ENCODE measurements at regions not wholly inside any gene's neighbourhood (a gene's known extent, or its start where the extent isn't known, plus 50 kb on each side); places are given as distances from the start of the nearest gene placed in this dataset.

DNA sequence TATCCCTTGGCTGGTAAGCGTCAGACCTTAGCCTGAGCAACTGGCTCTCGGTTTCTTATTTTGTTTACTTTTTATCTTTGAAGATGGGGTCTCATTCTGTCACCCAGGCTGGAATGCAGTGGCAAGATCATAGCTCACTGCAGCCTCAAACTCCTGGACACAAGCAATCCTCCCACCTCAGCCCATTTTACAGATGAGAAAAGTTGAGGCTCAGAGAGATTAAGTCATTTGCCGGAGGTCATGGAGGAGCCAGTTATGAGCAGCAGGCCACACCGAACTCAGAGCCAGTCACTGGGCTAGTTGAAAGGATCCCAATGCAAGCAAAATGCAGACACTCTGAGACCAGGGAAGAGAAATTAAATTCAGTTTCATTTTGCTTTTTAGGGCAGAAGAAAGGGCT, 293.6 kb downstream of the SHQ1 start:
- Mint-ChIP-seq H3K4me3 (no peak overlapping the region), H3K27me3 (ENCODE audit: low read depth) (no peaks in the 10 kb centered on the region), H3K36me3 (no peaks in the 10 kb centered on the region), H3K4me1 (no peaks in the 10 kb centered on the region), H3K27ac (no peak overlapping the region), H3K9me3 (peaks cover 21% of the 10 kb centered on the region)
- TF ChIP-seq, protein P1, sequence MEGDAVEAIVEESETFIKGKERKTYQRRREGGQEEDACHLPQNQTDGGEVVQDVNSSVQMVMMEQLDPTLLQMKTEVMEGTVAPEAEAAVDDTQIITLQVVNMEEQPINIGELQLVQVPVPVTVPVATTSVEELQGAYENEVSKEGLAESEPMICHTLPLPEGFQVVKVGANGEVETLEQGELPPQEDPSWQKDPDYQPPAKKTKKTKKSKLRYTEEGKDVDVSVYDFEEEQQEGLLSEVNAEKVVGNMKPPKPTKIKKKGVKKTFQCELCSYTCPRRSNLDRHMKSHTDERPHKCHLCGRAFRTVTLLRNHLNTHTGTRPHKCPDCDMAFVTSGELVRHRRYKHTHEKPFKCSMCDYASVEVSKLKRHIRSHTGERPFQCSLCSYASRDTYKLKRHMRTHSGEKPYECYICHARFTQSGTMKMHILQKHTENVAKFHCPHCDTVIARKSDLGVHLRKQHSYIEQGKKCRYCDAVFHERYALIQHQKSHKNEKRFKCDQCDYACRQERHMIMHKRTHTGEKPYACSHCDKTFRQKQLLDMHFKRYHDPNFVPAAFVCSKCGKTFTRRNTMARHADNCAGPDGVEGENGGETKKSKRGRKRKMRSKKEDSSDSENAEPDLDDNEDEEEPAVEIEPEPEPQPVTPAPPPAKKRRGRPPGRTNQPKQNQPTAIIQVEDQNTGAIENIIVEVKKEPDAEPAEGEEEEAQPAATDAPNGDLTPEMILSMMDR (IDR thresholded peaks at IDR 0.05; ENCODE audit: unreplicated experiment): no peak
- no peak for DNase-seq (ENCODE audit: low spot score in 2 of 2, unreplicated experiment in 2 of 2)

DNA sequence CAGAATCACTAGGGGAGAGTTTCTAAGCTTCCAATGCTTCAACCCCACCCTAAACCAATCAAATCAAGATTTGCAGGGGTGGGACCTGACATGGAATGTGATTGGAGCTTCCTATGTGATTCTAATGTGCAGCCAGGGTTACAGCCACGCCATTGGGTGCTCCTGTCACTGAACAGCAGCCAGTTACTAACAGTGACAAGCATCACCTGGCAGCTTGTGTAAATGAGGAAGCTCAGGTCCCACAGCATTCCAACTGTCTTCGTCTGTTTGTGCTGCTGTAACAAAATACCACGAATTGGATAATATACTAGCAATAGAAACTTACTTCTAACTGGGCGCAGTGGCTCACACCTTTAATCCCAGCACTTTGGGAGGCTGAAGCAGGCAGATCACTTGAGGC, 294.9 kb downstream of the SHQ1 start:
- H3K27ac Mint-ChIP-seq: no peak overlapping the region
- H3K9me3 Mint-ChIP-seq: peaks cover 16% of the 10 kb centered on the region
- no peaks in the 10 kb centered on the region for H3K4me1 Mint-ChIP-seq
- no peak for DNase-seq (ENCODE audit: low spot score in 2 of 2, unreplicated experiment in 2 of 2)
- no peaks in the 10 kb centered on the region for H3K36me3 Mint-ChIP-seq
- no peak overlapping the region for H3K4me3 Mint-ChIP-seq
- TF ChIP-seq, protein P1 (IDR thresholded peaks at IDR 0.05; ENCODE audit: unreplicated experiment): no peak
- H3K27me3 Mint-ChIP-seq (ENCODE audit: low read depth): no peaks in the 10 kb centered on the region

DNA sequence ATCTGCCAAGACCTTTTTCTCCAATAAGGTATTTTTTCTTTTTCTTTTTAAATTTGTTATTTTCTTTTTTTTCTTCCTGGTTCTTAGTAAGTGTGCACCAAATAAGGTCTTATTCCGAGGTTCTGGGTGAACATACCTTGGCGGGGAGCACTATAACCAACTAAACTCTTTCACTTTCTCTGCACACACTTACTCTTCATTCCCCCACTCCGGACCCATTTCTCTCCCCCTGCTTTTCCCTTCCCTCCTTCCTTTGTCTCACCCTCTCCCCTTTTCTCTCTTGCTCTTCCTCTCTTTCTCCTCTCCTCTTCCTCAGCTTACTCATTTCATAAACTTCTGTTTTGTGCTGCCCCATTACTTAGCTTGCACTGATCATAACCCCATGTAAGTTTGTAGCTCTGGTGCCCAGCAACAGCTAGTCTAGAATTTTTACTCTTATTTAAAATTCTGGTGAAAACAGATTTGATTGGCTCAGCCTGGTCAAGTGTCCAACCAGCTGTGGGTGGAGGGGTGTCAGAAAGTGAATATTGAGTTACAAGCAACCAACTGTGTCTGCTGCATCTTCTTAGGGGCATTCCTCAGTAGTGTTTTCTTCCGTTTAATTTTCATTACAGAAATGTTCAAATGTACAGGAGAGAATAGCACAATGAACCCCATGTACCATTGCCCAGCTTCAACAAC, 297.5 kb downstream of the SHQ1 start:
- no peaks in the 10 kb centered on the region for H3K9me3 Mint-ChIP-seq
- no peaks in the 10 kb centered on the region for H3K4me1 Mint-ChIP-seq
- no peaks in the 10 kb centered on the region for H3K27me3 Mint-ChIP-seq (ENCODE audit: low read depth)
- TF ChIP-seq, protein P1 (IDR thresholded peaks at IDR 0.05; ENCODE audit: unreplicated experiment): no peak
- H3K36me3 Mint-ChIP-seq: no peaks in the 10 kb centered on the region
- no peak overlapping the region for H3K4me3 Mint-ChIP-seq
- DNase-seq (ENCODE audit: low spot score in 2 of 2, unreplicated experiment in 2 of 2): no peak
- H3K27ac Mint-ChIP-seq: no peak overlapping the region

DNA sequence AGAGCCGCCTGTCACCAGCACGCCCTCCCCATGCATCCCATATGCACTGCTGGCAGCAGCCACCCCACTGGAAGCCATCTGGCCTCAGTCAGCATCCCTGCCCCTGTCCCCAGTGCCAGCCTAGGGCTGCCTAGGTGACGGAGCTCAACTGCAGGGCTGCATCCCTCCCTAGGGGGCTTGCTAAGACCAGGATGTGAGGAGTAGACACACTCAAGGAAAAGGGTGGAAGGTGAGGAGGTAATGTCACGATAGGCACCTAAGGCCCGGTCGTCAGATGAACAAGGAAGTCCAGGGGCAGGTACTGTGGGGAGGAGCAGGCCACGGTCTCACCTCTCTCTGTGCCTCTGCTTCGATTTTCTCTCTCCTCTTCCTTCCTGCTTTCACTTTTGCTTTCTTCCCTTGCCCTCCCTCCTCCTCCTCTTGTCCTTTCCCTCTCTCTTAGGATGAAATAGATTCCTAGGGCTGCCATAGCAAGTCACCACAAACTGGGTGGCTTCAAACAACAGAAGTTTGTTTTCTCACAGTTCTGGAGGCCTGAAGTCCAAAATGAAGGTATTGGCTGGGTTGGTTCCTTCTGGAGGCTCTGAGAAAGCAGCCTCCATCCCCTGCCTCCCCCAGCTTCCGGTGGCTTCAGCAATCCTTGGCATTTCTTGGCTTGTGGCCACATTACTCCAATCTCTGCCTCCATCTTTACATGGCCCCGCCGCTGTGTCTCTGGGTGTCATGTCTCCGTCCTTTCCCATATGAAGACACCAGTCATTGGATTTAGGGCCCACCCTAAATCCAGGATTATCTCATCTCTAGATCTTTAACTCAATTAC, 298.3 kb downstream of the SHQ1 start:
- Mint-ChIP-seq H3K27me3 (ENCODE audit: low read depth) (no peaks in the 10 kb centered on the region), H3K27ac (no peak overlapping the region), H3K9me3 (no peaks in the 10 kb centered on the region), H3K4me3 (no peak overlapping the region), H3K4me1 (no peaks in the 10 kb centered on the region), H3K36me3 (no peaks in the 10 kb centered on the region)
- DNase-seq (ENCODE audit: low spot score in 2 of 2, unreplicated experiment in 2 of 2): no peak
- TF ChIP-seq, protein P1 (IDR thresholded peaks at IDR 0.05; ENCODE audit: unreplicated experiment): no peak

DNA sequence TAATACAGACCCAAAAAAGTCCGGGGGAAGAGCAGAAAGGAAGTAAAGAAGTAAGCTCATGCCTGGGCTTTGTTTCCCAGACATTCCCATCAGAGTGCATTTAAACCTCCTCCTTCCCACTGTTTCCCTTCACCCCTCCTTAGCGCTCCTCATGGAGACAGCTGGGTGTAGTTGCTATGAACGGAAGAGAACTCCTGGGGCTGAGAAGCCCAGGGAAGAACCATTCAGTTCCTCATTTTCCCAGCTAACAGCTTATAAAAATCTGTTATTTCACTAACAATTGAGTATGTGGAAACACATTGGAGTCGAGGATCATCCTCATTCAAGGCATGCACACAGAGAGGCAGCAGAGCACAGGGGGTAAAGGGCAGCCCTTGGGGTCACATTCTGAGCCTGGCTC, 299.3 kb downstream of the SHQ1 start:
- no peak for DNase-seq (ENCODE audit: low spot score in 2 of 2, unreplicated experiment in 2 of 2)
- no peaks in the 10 kb centered on the region for H3K9me3 Mint-ChIP-seq
- H3K4me3 Mint-ChIP-seq: no peak overlapping the region
- no peak overlapping the region for H3K27ac Mint-ChIP-seq
- no peaks in the 10 kb centered on the region for H3K36me3 Mint-ChIP-seq
- TF ChIP-seq, protein P1 (IDR thresholded peaks at IDR 0.05; ENCODE audit: unreplicated experiment): no peak
- no peaks in the 10 kb centered on the region for H3K27me3 Mint-ChIP-seq (ENCODE audit: low read depth)
- H3K4me1 Mint-ChIP-seq: no peaks in the 10 kb centered on the region
